ENCODE measurements at regions not wholly inside any gene's neighbourhood (a gene's known extent, or its start where the extent isn't known, plus 50 kb on each side); places are given as distances from the start of the nearest gene placed in this dataset.
"Not testable (repeated sequence)": the region's sequence is repeated elsewhere in the genome, so short reads cannot be mapped to it uniquely, and the experiment has no call there.

DNA sequence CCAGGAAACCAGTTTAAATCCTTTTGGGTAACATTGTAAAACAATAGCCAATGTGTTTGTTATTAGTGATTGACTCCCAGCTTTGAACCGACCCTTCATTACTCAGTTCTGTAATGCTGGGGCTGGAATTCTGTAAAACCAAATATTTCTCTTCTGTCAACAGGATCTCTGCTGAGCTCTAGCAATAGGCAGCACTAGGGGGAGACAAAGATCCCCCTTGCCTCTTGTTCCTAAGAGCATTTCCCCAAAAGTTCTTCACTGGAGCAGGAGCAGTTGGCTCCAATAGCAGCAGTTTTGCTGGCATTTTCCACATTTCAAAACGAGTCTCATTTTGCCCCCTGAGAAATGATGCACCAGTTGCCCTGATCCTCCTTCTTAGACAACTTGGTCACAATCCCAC lies 1671.1 kb downstream of the MRPL39 start:
- no peak overlapping the region for H3K9ac ChIP-seq
- H3K9me3 ChIP-seq (replicated peaks in 1 of 11): peaks cover 0 to 68% (median 28%) of the 10 kb centered on the region in 11 experiments; a peak in 15 of 22 replicates
- no peak for TF ChIP-seq Cebpa-rat (IDR thresholded peaks at IDR 0.05)

GRCh38 chr21:23930565-23930964 lies 1676.7 kb downstream of the MRPL39 start:
- H3K4me2 ChIP-seq: no peak overlapping the region
- no peak for TF ChIP-seq Cebpa-rat (IDR thresholded peaks at IDR 0.05)
- H3K27me3 ChIP-seq: no peaks in the 10 kb centered on the region
- H3K36me3 ChIP-seq: peaks cover 0 to 9% (median 0%) of the 10 kb centered on the region in 11 experiments; a peak in 1 of 22 replicates
- peaks cover 0 to 26% (median 11%) of the 10 kb centered on the region in 11 experiments; a peak in 9 of 22 replicates for H3K9me3 ChIP-seq (replicated peaks in 1 of 11)
- H3K4me3 ChIP-seq: no peak overlapping the region
- H4K20me1 ChIP-seq: no peaks in the 10 kb centered on the region
- no peak overlapping the region for H3K27ac ChIP-seq
- no peaks in the 10 kb centered on the region for H3K4me1 ChIP-seq
- no peak overlapping the region for H3K9ac ChIP-seq

More for the DNA sequence above, 1671.1 kb downstream of the MRPL39 start:
- Histone ChIP-seq H3K27ac (no peak overlapping the region), H3K4me3 (no peak overlapping the region), H3K4me2 (no peak overlapping the region), H4K20me1 (no peaks in the 10 kb centered on the region), H3K4me1 (peaks cover 0 to 14% (median 0%) of the 10 kb centered on the region in 10 experiments; a peak in 2 of 20 replicates), H3K27me3 (no peaks in the 10 kb centered on the region), H3K36me3 (peaks cover 0 to 38% (median 0%) of the 10 kb centered on the region in 11 experiments; a peak in 6 of 22 replicates)

- H4K20me1 ChIP-seq, H3K4me3 ChIP-seq, H3K27ac ChIP-seq, H3K9ac ChIP-seq, H3K4me2 ChIP-seq, H3K27me3 ChIP-seq, H3K36me3 ChIP-seq: not testable (repeated sequence)
- Histone ChIP-seq H3K9me3 (replicated peaks in 1 of 11) (peaks cover 0 to 26% (median 0%) of the 10 kb centered on the region in 11 experiments; a peak in 5 of 22 replicates), H3K4me1 (peaks cover 9 to 18% (median 13%) of the 10 kb centered on the region in 10 experiments; a peak in 17 of 20 replicates)
Measured at GRCh38 chr21:23926430-23926829, 1680.9 kb downstream of the MRPL39 start.

DNA sequence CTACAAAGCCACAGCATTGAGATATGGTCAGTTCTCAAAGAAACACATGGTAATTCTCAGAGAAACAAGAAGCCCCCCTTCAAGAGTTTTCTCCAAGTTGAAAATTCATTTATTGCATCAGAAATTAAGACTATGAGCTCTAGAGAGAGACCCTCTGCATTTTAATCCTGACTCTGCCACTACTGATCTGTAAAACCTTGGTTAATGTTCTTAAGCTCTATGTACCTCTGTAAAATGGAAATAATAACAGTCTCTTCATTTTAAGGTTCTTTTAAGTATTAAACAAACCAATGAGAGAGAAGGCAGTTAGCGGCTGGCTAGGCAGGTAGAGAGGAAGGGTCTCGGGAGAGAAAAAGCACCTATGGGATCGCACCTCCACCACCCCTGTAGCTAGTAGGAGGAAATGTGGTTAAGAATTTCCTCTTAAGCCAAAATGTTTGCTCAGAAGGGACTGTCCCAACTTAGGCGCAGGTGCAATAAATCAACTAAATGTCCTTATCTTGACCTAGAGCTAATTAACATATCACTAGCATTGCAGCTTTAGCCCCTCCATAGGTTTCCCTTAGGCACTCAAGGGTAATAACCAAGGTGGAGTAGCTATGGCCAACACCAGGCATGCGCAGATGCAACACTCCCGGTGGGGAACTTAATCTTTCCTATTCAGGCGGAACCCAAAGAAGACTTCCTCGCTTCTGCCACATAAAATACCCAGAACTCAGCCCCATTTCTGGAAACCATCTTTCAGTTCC lies 1685.4 kb downstream of the MRPL39 start:
- Histone ChIP-seq H3K4me3 (no peak overlapping the region), H3K9me3 (replicated peaks in 1 of 11) (peaks cover 5 to 49% (median 26%) of the 10 kb centered on the region in 11 experiments; a peak in 19 of 22 replicates), H3K36me3 (peaks cover 0 to 13% (median 0%) of the 10 kb centered on the region in 11 experiments; a peak in 7 of 22 replicates), H3K4me1 (peaks cover 9 to 19% (median 13%) of the 10 kb centered on the region in 10 experiments; a peak in 17 of 20 replicates), H3K27ac (no peak overlapping the region; a peak in 1 of 22 replicates), H3K4me2 (peak overlapping the region; percentile 24 to 66 (median 48); a peak in 20 of 22 replicates), H4K20me1 (no peaks in the 10 kb centered on the region), H3K9ac (no peak overlapping the region), H3K27me3 (no peaks in the 10 kb centered on the region)
- TF ChIP-seq Cebpa-rat (IDR thresholded peaks at IDR 0.05): no peak

DNA sequence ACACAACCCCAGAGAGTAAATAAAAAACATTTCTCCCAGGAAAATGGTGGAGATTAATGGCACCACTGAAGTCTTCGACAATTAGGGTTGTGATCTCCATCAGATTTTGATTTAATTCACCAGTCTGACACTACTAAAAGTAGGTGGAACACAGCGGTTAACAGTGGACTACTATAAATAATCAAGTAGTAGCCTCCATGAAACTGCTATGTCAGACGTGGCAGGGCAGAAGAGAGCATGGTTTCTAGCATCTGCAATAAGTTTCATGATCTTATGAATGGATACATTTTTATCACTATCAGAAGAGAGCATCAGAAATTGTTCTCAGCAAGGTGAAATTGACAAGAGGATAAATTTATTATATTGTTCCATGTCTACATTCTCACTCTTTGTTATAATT lies 1706.6 kb downstream of the MRPL39 start:
- H3K4me2 ChIP-seq: no peak overlapping the region
- peaks cover 0 to 12% (median 9%) of the 10 kb centered on the region in 10 experiments; a peak in 17 of 20 replicates for H3K4me1 ChIP-seq
- no peak for TF ChIP-seq Cebpa-rat (IDR thresholded peaks at IDR 0.05)
- no peak overlapping the region for H3K9ac ChIP-seq
- H4K20me1 ChIP-seq: no peaks in the 10 kb centered on the region
- no peak overlapping the region for H3K27ac ChIP-seq
- no peaks in the 10 kb centered on the region for H3K27me3 ChIP-seq
- H3K4me3 ChIP-seq: no peak overlapping the region
- peaks cover 37 to 82% (median 55%) of the 10 kb centered on the region in 11 experiments for H3K9me3 ChIP-seq (replicated peaks in 1 of 11)
- H3K36me3 ChIP-seq: peaks cover 0 to 27% (median 12%) of the 10 kb centered on the region in 11 experiments; a peak in 11 of 22 replicates

GRCh38 chr21:23899561-23899960 lies 1707.7 kb downstream of the MRPL39 start:
- peaks cover 37 to 76% (median 54%) of the 10 kb centered on the region in 11 experiments for H3K9me3 ChIP-seq (replicated peaks in 1 of 11)
- no peaks in the 10 kb centered on the region for H4K20me1 ChIP-seq
- no peak overlapping the region for H3K9ac ChIP-seq
- H3K4me2 ChIP-seq: no peak overlapping the region
- no peak overlapping the region for H3K27ac ChIP-seq
- no peak overlapping the region for H3K4me3 ChIP-seq
- H3K36me3 ChIP-seq: peaks cover 0 to 27% (median 12%) of the 10 kb centered on the region in 11 experiments; a peak in 11 of 22 replicates
- H3K27me3 ChIP-seq: no peaks in the 10 kb centered on the region
- TF ChIP-seq Cebpa-rat (IDR thresholded peaks at IDR 0.05): no peak
- peaks cover 0 to 4% (median 1%) of the 10 kb centered on the region in 10 experiments; a peak in 10 of 20 replicates for H3K4me1 ChIP-seq

DNA sequence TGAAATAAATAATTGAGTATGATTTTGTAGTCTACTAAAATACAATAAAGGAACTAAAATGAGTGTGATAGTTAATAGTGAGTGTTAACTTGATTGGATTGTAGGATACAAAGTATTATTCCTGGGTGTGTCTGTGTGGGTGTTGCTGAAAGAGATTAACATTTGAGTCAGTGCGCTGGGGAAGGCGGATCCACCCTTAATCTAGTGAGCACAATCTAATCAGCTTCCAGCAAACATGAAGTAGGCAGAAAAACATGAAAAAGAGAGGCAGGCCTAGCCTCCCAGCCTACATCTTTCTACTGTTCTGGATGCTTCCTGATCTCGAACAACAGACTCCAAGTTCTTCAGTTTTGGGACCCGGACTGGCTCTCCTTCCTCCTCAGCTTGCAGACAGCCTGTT lies 1716.6 kb downstream of the MRPL39 start:
- no peak overlapping the region for H3K4me2 ChIP-seq
- no peaks in the 10 kb centered on the region for H4K20me1 ChIP-seq
- H3K27ac ChIP-seq: no peak overlapping the region
- peaks cover 0 to 8% (median 0%) of the 10 kb centered on the region in 11 experiments; a peak in 3 of 22 replicates for H3K36me3 ChIP-seq
- H3K4me3 ChIP-seq: no peak overlapping the region
- H3K4me1 ChIP-seq: peaks cover 10 to 25% (median 16%) of the 10 kb centered on the region in 10 experiments; a peak in 18 of 20 replicates
- H3K9ac ChIP-seq: no peak overlapping the region
- H3K27me3 ChIP-seq: no peaks in the 10 kb centered on the region
- TF ChIP-seq Cebpa-rat (IDR thresholded peaks at IDR 0.05): no peak
- peaks cover 0 to 20% (median 5%) of the 10 kb centered on the region in 11 experiments; a peak in 9 of 22 replicates for H3K9me3 ChIP-seq (replicated peaks in 1 of 11)

DNA sequence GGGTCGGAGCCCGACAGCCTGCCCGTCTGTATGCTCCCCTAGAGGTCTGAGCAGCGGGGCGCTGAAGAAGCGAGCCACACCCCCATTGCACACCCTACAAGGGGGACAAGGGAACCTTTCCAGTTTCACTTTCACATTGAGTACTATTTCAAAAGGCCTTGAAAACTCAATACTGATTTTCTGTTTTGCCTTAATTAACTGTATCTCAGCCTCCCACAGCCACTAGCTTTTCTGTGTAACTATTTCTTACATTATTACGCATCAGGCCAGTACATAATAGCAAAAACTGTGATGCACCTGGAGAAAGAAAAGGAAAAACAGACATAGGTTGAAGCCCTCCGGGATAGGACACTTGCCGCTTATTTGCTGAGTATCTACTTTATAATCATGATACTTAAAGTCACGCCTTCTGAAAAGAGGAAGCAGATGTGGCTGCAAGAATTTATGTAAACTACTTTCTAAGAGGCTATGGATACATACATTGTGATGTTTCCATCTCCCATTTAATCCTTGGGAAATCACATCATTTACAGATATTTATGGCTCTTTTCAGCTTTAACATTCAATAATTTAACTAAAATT lies 1719.5 kb downstream of the MRPL39 start:
- H3K27ac ChIP-seq: peak overlapping the region in 10 of 11 experiments; percentile 28 to 87 (median 80); a peak in 20 of 22 replicates
- 0 out of 22 replicates have a peak, but pooled peaks cover 0 to 9% (median 0%) of the 10 kb centered on the region in 11 experiments for H3K36me3 ChIP-seq
- H3K27me3 ChIP-seq: no peaks in the 10 kb centered on the region
- H3K9me3 ChIP-seq (replicated peaks in 1 of 11): peaks cover 0 to 24% (median 7%) of the 10 kb centered on the region in 11 experiments; a peak in 9 of 22 replicates
- H3K4me3 ChIP-seq: peak overlapping the region; percentile 49 to 72 (median 60)
- no peak for TF ChIP-seq Cebpa-rat (IDR thresholded peaks at IDR 0.05)
- H3K4me2 ChIP-seq: peak overlapping the region; percentile 57 to 86 (median 75)
- H3K9ac ChIP-seq: peak overlapping the region; percentile 35 to 80 (median 75); a peak in 21 of 22 replicates
- no peaks in the 10 kb centered on the region for H4K20me1 ChIP-seq
- peaks cover 10 to 26% (median 16%) of the 10 kb centered on the region in 10 experiments; a peak in 18 of 20 replicates for H3K4me1 ChIP-seq

All from BLaER1 treated with 17β-estradiol and CSF1 and Interleukin-3, amounts not matched to agents 10 nM and 100 nM (cell line).